HG02759 (cell line): ENCODE measurements at regions not wholly inside any gene's neighbourhood (a gene's known extent, or its start where the extent isn't known, plus 50 kb on each side); places are given as distances from the start of the nearest gene placed in this dataset.
"Not testable (repeated sequence)": the region's sequence is repeated elsewhere in the genome, so short reads cannot be mapped to it uniquely, and the experiment has no call there.

ENCODE experiments used
- ATAC-seq: cut with Tn5 transposase; IDR thresholded peaks from one replicate; pipeline ENCODE4 v1.9.1; 2021; ENCODE audit warnings: mild to moderate bottlenecking, moderate library complexity; ENCODE audit not compliant: unreplicated experiment

DNA sequence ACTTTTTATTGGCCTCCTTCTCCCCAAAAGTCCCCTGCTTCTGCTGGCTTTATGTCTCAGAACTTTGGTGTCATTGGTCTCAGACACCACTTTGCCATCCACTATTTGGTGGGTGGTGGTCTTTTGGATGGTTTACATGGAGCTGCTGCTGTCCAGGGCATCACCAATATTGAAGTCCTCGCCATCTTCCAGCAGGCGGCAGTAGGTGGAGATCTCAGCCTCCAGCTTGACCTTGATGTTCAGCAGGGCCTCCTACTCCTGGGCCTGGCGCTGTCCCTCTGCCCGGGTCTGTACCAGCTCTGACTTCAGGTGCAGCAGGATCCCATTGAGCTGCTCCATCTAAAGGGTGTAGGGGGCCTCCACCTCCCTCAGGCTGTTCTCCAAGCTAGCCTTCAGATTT, 148.4 kb upstream of the FOXA2 start:
- ATAC-seq = no peak

DNA sequence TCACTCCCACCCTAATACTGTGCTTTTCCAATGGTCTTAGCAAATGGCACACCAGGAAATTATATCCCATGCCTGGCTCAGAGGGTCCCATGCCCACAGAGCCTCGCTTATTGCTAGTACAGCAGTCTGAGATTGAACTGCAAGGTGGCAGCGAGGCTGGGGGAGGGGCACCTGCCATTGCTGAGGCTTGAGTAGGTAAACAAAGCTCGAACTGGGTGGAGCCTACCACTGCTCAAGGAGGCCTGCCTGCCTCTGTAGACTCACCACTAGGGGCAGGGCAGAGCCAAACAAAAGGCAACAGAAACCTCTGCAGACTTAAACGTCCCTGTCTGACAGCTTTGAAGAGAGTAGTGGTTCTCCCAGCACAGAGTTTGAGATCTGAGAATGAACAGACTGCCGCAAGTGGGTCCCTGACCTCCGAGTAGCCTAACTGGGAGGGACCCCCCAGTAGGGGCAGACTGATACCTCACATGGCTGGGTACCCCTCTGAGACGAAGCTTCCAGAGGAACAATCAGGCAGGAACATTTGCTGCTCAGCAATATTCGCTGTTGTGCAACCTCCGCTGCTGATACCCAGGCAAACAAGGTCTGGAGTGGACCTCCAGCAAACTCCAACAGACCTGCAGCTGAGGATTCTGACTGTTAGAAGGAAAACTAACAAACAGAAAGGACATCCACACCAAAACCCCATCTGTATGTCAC, 150.7 kb upstream of the FOXA2 start:
- ATAC-seq = not testable (repeated sequence)

DNA sequence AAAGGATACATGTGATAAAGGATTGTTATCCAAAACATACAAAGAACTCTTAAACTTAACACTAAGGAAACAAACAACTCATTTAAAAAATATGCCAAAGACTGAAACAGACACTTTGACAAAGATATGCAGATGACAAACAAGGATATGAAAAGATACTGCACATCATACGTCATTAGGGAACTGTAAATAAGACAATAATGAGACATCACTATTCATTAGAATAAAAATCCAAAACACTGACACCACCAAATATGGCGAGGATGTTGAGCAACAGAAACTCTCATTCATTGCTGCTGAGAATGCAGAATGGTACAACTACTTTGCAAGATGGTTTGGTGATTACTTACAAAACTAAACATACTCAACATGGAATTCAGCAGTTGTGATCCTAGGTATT, 156.5 kb upstream of the FOXA2 start:
- no peak for ATAC-seq

DNA sequence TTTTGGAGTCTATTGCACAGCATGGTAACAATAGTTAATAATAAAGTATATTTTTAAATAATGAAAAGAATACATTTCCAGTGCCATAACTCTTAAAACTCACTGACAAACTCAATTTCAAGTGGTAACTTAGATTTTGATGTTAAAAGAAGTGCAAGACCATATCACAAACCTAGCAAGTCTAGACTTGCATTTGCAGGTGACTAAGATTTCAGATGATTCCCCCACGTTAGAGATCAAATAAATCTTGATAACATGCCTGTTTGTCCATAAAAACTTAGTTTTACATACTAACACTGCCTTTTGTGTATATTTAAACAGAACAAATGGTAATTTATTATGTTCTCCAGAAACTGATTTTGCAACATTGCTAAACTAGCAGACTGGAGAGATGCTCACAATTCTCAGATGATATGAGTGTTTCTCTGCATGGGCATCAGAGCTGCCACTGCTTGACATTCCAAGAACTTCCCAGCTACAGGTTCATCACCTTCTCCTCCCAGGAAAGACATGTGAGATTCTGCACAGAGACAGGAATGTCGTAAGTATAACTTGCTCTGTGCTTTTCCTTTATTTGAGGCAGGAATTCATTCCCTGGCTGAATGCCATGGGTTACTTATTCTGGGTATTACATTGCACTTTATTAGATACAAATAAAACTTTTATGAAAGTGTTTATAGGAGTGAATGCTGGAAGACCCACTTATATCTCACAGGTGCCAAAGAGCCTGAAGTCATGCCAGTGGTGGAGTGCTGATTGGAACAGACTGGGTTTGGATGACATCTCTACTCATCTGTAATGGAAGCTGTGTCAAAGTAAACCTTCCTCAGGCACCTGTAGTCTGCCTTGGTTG, 160.2 kb upstream of the FOXA2 start:
- no peak for ATAC-seq

DNA sequence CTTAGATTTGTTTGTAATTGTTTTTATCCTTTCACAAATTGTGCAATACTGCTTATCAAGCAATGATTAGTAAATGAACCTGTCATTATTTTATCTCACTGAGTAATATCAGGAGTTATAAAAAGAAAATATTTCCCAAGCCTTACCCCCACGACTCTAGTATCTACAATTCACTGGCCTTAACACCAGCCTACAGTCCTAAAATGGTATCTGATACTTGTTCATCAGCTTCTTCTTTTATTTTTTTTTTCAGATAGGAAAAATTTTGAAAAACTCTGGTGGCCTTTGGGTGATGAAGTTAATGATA, 160.8 kb upstream of the FOXA2 start:
- ATAC-seq = no peak

DNA sequence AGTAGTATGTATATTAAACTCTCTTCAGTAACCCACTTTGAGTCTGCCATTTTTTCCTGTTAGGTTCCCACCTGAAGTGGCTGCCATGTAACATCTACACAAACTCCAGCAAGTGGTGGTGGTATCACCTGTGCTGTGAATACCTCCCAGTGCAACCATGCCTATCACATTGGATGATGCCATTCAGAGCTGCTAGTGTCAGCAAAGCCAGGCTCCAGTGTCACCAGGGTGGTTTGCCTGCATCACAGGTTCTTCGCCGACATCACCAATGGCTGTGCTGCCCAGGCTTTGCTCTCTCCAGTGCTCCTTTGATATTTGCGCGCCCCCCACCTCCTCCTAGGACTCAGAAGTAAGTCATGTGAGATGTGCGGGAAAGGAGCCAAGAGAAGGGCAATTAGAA, 162.6 kb upstream of the FOXA2 start:
- ATAC-seq = no peak

DNA sequence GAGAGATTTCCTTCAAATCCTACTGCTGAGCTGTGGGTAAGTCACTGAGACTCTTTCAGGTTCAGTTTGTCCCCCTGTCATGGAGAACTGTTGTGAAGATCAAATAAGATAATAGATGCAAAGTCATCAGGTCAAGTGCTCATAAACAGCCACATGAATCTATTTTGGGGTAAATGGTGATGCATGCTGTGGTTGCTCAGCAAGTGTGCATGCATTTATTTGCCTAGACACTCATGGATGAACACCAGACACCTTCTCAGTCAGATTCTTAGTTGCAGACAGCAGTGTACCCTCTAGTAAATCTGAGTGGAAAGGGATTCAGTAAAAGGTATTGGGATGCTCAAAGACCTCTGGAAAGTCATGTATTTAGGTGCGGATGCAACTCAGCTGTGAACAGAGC, 168.0 kb upstream of the FOXA2 start:
- no peak for ATAC-seq

DNA sequence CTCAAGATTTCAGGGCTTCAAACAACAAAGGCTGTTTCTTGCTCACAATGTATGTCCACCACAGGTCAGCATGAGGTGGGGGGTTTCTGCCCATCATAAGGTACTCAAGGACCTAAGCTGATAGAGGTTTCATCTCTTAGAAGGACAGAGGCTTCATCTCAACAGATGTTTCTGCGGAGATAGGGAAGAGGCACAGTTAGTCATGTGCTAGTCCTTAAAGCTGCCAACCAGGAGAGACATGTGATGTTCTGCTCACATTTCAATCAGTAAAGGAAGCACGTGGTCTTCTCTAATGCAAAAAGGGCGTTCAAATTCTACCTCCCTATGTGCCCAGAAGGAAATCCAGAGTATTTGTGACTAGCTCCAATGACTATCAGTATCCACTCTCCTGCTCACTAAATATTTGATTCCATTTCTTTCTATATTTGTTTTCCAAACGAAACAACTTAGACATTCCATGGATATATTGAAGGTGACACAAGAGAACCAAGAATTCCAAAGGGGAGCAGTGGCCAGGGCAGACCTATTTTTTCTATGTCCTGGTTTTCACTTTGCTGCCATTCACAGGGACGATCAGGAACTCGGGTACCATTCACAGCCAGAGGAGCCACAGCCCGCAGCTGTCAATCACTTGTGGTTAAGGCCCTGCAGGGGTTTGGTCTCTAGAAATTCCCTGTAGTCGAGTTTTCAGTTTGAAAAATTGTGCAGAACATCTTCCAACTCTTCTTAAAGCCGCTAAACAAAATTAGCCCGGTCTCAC, 173.2 kb upstream of the FOXA2 start:
- no peak for ATAC-seq

DNA sequence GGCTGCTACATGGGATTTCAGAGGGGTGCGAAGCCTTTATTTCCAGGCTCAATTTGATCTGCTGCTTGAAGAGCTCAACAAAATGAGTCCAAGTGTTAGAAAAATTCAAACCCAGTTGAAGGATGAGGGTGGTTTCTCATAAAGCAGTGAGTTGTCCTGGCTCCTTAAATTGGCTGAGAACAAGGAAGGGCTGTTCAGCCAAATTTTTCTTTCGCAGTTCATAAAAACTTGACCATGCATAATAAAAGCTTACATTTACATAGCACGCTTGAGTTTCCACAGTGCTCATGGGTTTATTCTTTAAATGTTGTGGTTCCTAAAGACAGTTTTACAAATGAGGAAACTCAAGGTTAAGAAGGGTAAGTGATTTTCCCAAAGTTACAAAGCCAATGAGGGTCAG, 174.4 kb upstream of the FOXA2 start:
- no peak for ATAC-seq

DNA sequence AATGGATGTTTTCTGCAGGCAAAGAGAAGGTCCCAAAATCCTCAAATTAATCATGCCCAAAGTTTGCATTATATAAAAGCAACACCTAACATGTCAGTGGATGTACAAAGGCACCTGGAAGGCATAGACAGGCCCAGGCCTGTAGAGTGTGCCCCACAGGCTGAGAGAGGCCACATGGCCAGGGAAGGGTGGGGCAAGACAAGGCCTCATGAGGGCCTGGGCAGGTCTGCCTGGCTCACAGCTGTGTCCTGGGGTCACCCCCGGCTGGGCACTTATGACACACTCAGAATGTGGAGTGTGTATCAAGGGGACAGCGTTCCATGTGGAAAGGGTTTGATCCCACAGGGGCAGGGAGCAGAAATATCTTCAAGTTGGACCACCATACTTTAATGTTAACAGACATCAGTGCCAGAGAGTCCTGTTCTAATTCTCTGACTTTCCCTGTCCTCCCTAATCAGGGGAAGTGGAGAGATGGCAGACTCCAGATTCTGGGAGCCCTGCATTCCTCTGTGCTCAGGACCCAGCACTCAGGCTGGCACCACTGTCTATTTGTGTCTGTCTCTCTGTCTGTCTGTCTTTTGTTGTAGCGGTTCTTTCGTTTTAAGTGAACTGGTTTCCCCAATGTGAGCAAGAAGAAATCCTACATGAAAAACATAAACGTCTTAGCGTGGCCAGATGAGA, 178.3 kb upstream of the FOXA2 start:
- ATAC-seq = no peak

DNA sequence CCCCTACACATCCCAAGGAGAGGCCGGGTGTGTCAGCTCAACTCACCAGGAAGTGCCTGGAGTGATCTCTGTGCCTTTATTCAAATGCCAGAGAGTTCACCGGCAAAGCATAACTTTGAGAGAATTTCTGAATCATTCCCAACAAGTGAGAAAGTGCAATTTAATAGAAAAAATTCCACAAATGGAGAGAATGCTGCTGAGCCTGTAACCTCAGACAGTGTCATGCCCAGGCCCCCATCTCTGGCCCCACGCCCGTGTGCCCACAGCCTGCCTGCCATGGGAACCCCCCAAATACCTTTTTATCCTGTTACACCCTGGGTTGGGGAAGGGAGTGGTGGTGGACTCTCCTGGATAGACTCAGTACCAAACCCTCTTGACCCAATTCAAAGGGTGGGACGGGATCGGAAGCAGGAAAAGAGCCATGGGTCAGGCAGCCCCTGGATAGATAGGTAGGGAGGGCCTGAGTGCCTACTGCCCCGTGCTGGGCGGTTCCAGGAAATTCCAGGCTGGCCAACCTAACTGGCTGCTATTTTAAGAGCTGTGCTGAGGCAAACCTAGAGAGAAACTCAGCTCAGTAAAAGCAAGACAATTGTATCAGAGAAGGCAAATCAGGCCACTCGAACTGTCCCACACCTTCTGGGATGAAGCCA, 179.0 kb upstream of the FOXA2 start:
- no peak for ATAC-seq

DNA sequence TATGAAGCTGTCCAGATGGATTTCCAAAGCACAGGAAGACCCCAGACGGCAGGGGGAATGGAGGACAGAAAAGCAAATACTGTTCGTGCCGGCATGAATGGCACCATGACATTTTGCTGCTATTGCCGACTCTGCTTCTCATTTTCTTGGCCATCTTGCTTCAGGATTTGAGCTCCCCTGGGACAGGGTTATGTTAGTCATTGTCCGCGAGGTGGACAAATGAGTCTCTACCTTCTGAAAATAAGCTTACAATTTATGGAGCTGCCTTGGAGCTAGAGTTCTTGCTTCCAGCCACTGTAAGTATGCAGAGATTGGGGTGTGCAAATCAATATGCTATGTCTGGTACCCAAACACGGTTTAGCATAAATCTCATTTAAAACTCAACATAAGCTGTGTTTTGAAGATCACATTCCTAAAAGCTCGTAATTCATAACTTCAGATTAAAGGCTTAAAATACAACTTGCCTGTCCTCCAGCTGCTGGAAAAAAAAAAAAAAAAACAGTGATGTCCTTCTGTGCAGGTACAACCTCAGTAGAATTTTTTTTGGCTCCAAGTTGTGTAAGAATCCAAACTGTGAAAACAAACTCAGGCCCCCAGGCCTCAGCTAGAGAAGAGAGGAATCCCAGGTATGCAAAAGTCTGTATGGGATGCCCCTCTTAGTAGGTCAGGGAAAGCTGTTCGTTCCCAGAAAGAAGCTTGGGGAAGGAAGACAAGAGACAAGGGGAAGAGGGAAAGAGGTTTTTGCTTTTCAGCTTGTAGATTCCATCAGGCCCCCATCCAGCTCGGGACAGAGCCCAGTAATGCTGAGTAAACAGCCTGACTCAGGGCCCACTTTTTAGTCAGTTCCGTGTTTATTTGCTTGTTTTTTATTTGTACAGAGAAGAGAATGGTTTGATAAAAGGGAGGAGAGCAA, 184.2 kb upstream of the FOXA2 start:
- ATAC-seq = no peak

DNA sequence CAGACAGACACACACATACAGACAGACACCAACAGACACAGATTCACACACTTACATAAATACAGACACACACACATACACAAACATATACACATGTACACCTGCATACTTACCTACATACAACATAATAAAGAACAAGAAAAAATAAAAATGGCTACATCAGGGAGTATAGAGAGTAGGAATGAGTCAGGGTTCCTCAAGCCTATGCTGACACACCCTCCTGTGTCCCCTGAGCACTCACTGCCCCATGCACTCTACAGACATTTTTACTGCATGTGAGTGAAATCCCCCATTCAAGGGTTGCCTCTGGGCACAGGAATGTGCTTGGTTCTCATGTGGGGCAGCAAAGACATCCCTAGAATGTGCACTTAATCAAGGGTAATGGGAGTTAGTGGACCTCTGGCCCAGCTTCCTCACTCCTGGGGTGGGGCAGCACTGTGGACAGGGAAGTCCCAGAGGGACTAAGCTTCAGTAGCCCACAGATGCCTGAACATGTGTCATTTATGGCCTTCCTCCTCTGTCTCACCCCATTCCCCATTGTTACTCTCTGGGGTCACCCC, 185.9 kb upstream of the FOXA2 start:
- ATAC-seq = no peak

DNA sequence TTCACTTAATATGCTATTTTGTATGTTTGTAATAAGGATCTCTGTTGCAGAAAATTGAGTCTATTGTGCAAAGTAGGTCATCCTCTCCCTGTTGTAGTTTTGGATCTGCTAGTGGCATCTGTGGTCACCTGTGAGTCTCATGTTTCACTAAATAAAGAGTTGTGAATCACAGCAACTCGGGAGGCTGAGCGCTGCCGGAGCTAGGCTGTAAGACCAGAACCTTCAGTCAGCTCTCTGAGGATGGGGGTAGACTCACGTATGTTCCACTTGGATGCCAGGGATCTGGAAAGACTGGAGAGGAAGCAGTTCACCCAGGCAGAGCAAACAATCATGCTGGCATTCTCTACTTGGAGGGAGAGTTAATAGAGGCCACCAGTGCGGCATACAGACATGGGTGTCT, 187.3 kb upstream of the FOXA2 start:
- ATAC-seq = no peak

DNA sequence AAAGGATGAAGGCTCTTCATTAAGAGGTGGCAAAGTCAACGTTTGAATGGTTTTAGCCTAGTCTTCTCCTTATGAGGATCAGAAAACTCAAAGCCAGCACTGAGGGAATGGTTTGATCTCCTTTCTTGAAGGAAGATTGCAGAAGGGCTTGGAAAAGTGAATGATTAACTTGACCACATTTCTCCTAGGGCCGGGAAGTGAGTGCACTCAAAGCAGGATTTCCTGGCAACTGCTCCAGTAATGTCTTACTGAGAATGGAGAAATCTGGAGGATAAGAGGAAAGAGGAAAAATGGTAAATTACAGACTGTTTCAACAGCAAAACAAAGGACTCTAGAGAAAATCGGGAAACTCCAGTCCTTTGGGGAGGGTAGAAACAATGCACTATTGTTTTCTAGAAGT, 189.0 kb upstream of the FOXA2 start:
- ATAC-seq = no peak

DNA sequence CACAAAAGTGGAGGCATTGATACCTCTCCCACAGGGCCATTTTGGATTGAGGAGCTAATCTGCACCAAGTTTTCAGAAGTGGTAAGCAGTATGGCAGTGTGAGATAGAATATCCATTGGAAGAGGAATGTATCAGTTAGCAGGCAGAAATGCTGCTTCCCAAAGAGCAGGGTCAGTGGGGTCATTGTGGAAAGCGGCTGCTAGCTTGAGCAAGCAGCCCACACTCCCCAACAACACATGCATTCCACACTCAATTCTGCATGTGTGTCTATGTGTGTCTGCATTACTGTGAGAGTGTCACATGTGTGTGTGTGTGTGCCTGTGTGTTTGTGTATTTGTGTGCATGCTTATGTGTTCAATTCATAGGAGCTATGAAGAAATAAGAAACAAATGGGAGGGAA, 190.9 kb upstream of the FOXA2 start:
- no peak for ATAC-seq

DNA sequence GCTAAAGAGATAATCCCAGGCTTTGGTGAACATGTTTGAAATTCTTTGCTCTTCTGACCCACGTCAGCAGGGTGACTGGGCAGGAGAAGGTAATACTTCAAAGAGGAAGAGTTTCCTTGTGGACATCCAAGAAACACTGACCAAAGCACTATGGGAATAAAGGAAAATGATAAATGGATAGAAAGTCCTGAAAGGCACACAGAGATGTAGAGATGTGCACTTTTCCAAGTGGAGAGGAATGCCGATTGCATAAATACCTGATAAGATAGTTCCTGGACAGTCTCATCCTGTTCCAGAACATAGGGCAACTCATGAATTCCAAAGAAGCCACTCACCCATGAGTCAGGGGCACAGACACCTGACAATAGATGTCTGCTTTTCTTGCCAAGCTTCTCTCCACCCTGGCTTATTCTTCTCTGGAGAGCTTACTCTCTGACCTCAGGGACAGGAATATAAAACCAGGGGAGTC, 191.3 kb upstream of the FOXA2 start:
- ATAC-seq = no peak

DNA sequence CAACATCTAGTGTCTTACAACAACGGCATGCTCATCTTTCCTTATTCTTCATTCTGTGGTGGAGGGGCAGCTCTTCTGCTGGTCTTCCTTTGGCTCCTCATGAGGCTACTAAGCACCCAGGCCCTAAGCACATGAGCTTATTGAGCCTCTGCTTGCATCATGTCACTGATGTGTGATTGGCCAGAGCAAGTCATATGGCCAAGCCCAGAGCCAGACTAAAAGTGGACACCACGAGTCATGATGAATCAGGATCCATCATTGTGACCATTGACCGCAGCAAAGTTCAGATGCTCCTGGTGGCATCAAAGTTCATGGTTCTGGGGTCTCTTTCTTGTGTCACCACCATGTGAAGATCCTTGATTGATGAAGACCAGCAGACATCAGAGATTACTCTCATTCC, 192.0 kb upstream of the FOXA2 start:
- ATAC-seq = no peak

DNA sequence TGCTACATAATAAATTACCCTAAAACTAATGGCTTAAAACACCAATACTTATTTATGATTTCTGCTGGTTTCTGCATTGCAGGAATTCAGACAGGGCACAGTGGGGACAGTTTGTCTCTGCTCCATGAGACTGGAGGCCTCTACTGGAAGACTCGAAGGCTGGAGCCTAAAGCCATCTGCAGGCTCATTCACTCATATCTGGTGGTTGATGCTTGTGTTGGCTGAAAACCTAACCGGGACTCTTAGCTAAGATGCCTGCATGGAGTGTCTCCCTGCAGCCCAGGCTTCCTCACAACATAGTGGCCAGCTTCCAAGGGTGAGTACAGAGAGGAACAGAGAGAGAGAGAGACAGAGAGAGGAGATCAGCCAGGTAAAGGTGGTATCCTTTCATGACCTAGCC, 195.5 kb upstream of the FOXA2 start:
- ATAC-seq = no peak
